Prostate gland (tissue), 2 donors: ENCODE measurements at regions not wholly inside any gene's neighbourhood (a gene's known extent, or its start where the extent isn't known, plus 50 kb on each side); places are given as distances from the start of the nearest gene placed in this dataset.

Experiments
- CTCF ChIP-seq, 4 experiments: fragments of 200-600 bp in 2 of 4; fragments of 450-650 bp in 2 of 4; sonication (generic) in 2 of 4; IDR thresholded peaks; 1 replicate in 3 of 4; 2 replicates in 1 of 4; pipeline ENCODE4 v1.5.1; 2016 to 2019; ENCODE audit warnings: antibody characterized with exemption in 4 of 4, mild to moderate bottlenecking in 2 of 4, moderate library complexity in 2 of 4
- POLR2AphosphoS5 ChIP-seq: sonication (generic); formaldehyde crosslinking; IDR thresholded peaks from one replicate; pipeline ENCODE4 v1.6.1; 2017; ENCODE audit warnings: antibody characterized with exemption

GRCh38 chr2:77873506-77873905 is 351.3 kb upstream of the LRRTM4 start:
- no peak for TF ChIP-seq POLR2AphosphoS5
- TF ChIP-seq CTCF (IDR thresholded peaks at IDR 0.05) = no peak
